DND-41 (cell line): ENCODE measurements at regions not wholly inside any gene's neighbourhood (a gene's known extent, or its start where the extent isn't known, plus 50 kb on each side); places are given as distances from the start of the nearest gene placed in this dataset.

Experiments
- ATAC-seq: fragments of 200-7000 bp; cut with Tn5 transposase; 3 replicates; pipeline ENCODE4 v1.9.1; 2021; ENCODE audit warnings: low read depth; ENCODE audit not compliant: insufficient read depth
- DNase-seq: peaks from one replicate; pipeline ENCODE4 v3.0.0-alpha.2; 2020
- H2AFZ ChIP-seq: 2 replicates; pipeline ENCODE4 v1.6.0; 2012; ENCODE audit warnings: low read depth, low read length
- H3K27ac ChIP-seq: 2 replicates; pipeline ENCODE4 v1.5.1; 2012; ENCODE audit warnings: low read length, inconsistent platforms
- H3K27me3 ChIP-seq: fragments of 200-600 bp; sonication (generic); 2 replicates; pipeline ENCODE4 v1.6.0; 2012; ENCODE audit warnings: low read length, mild to moderate bottlenecking, inconsistent platforms; ENCODE audit not compliant: insufficient read depth, poor library complexity
- H3K36me3 ChIP-seq: 2 replicates; pipeline ENCODE4 v1.5.1; 2012; ENCODE audit warnings: low read length, inconsistent platforms; ENCODE audit not compliant: insufficient read depth
- H3K4me1 ChIP-seq: 2 replicates; pipeline ENCODE4 v1.5.1; 2012; ENCODE audit warnings: mild to moderate bottlenecking, low read length; ENCODE audit not compliant: insufficient read depth
- H3K4me2 ChIP-seq: 2 replicates; pipeline ENCODE4 v1.6.0; 2012; ENCODE audit warnings: mild to moderate bottlenecking, moderate library complexity, low read length, inconsistent platforms; ENCODE audit not compliant: insufficient read depth
- H3K4me3 ChIP-seq, 2 experiments: fragments of 200-600 bp in 1 of 2; shearing (Covaris generic) in 1 of 2; 2 replicates each; pipeline ENCODE4 v1.5.1; 2012 to 2016; ENCODE audit warnings: inconsistent platforms in 2 of 2, low read length in 2 of 2, mild to moderate bottlenecking in 2 of 2, low read depth in 1 of 2, moderate library complexity in 1 of 2
- H3K79me2 ChIP-seq: 2 replicates; pipeline ENCODE4 v1.6.0; 2012; ENCODE audit warnings: low read length, inconsistent platforms; ENCODE audit not compliant: insufficient read depth
- H3K9ac ChIP-seq: 2 replicates; pipeline ENCODE4 v1.6.0; 2012; ENCODE audit warnings: low read depth, mild to moderate bottlenecking, inconsistent platforms, low read length, moderate library complexity
- H3K9me3 ChIP-seq: 2 replicates; pipeline ENCODE4 v1.5.1; 2012; ENCODE audit warnings: low read length, moderate library complexity, mild to moderate bottlenecking, inconsistent platforms; ENCODE audit not compliant: insufficient read depth, severe bottlenecking
- H4K20me1 ChIP-seq: 2 replicates; pipeline ENCODE4 v1.6.0; 2012; ENCODE audit warnings: low read length; ENCODE audit not compliant: insufficient read depth
- EZH2 ChIP-seq: IDR thresholded peaks from 3 replicates; pipeline ENCODE4 v1.6.1; 2012; ENCODE audit warnings: borderline replicate concordance, low read depth, mild to moderate bottlenecking, moderate library complexity, low read length, inconsistent platforms; ENCODE audit not compliant: severe bottlenecking
- TF ChIP-seq, protein P1 (sequence below): IDR thresholded peaks from 2 replicates; pipeline ENCODE4 v1.5.1; 2012; ENCODE audit warnings: borderline replicate concordance, low read length, moderate library complexity, mild to moderate bottlenecking; ENCODE audit not compliant: poor library complexity, severe bottlenecking; ENCODE audit errors: extremely low read depth

DNA sequence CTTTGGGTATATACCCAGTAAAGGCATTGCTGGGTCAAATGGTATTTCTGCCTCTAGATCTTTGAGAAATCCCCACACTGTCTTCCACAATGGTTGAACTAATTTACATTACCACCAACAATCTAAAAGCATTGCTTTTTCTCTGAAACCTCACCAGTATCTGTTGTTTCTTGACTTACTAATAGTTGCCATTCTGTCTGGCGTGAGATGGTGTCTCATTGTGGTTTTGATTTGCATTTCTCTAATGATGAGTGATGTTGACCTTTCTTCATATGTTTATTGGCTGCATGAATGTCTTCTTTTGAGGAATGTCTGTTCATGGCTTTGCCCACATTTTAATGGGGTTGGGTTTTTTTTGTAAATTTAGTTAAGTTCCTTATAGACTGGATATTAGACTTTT, 382.6 kb upstream of the ZNF804A start:
- H3K4me2 ChIP-seq: no peak overlapping the region
- no peak overlapping the region for H3K27ac ChIP-seq
- no peaks in the 10 kb centered on the region for H3K79me2 ChIP-seq
- no peak overlapping the region for H3K9ac ChIP-seq
- H3K27me3 ChIP-seq: no peaks in the 10 kb centered on the region
- no peak overlapping the region for H3K4me3 ChIP-seq
- no peak for DNase-seq
- no peak overlapping the region for H2AFZ ChIP-seq
- no peaks in the 10 kb centered on the region for H3K9me3 ChIP-seq
- no peaks in the 10 kb centered on the region for H4K20me1 ChIP-seq
- no peaks in the 10 kb centered on the region for H3K4me1 ChIP-seq
- no peaks in the 10 kb centered on the region for H3K36me3 ChIP-seq
- no peak for ATAC-seq
- TF ChIP-seq, protein P1, sequence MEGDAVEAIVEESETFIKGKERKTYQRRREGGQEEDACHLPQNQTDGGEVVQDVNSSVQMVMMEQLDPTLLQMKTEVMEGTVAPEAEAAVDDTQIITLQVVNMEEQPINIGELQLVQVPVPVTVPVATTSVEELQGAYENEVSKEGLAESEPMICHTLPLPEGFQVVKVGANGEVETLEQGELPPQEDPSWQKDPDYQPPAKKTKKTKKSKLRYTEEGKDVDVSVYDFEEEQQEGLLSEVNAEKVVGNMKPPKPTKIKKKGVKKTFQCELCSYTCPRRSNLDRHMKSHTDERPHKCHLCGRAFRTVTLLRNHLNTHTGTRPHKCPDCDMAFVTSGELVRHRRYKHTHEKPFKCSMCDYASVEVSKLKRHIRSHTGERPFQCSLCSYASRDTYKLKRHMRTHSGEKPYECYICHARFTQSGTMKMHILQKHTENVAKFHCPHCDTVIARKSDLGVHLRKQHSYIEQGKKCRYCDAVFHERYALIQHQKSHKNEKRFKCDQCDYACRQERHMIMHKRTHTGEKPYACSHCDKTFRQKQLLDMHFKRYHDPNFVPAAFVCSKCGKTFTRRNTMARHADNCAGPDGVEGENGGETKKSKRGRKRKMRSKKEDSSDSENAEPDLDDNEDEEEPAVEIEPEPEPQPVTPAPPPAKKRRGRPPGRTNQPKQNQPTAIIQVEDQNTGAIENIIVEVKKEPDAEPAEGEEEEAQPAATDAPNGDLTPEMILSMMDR: no peak
- TF ChIP-seq EZH2: no peak

DNA sequence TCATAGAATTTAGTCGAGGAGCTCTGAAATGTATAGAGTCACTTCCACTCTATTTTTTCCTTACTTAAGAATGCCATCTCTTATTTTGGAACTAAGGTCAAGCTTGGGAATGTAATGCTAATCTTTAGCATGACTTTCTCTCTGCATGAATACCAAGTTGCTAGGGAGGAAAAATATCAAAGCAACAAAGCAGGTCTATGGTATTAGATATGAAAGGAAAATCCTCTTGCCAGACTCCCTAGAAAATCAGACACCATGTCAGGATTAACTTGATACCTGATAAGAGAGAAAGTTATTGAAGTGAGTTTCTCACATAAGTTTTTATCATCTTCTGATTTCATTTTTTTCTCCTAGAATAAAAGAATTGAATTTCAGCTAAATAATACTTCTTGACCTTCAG, 341.7 kb upstream of the ZNF804A start:
- Histone ChIP-seq H3K36me3 (no peaks in the 10 kb centered on the region), H4K20me1 (no peaks in the 10 kb centered on the region), H3K9me3 (no peaks in the 10 kb centered on the region), H3K9ac (no peak overlapping the region), H3K4me2 (no peak overlapping the region), H3K4me3 (no peak overlapping the region), H3K27ac (no peak overlapping the region), H3K27me3 (no peaks in the 10 kb centered on the region), H3K4me1 (no peaks in the 10 kb centered on the region), H3K79me2 (no peaks in the 10 kb centered on the region), H2AFZ (no peak overlapping the region)
- DNase-seq: no peak
- no peak for TF ChIP-seq EZH2
- TF ChIP-seq, protein P1: no peak
- no peak for ATAC-seq

GRCh38 chr2:184261331-184261730, 337.0 kb upstream of the ZNF804A start:
- TF ChIP-seq, protein P1: no peak
- no peaks in the 10 kb centered on the region for H3K27me3 ChIP-seq
- no peaks in the 10 kb centered on the region for H3K36me3 ChIP-seq
- no peaks in the 10 kb centered on the region for H3K79me2 ChIP-seq
- H3K4me1 ChIP-seq: no peaks in the 10 kb centered on the region
- H3K4me2 ChIP-seq: no peak overlapping the region
- H3K9ac ChIP-seq: no peak overlapping the region
- DNase-seq: no peak
- no peak overlapping the region for H3K27ac ChIP-seq
- no peak overlapping the region for H3K4me3 ChIP-seq
- H2AFZ ChIP-seq: no peak overlapping the region
- no peaks in the 10 kb centered on the region for H3K9me3 ChIP-seq
- no peaks in the 10 kb centered on the region for H4K20me1 ChIP-seq
- ATAC-seq: no peak

DNA sequence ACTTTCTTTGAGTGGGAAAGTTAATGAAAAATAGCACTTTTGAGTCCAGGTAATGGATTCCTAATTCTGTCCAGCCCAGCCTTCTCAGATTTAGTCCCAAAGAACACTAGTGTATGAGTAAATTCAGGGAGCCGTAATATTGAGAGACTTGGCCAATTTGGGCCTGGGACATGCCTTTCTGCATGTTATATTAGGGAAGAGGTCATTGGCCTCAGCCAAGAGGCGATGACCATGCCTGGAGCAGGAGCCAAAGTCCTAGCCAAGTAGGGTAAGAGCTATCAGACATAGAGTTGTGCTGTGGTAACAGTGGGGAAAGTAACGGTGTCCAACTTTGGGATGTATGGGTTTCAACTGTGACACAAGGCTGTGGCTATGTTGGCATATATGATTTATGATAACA, 336.5 kb upstream of the ZNF804A start:
- Histone ChIP-seq H3K4me1 (no peaks in the 10 kb centered on the region), H3K79me2 (no peaks in the 10 kb centered on the region), H3K9ac (no peak overlapping the region), H3K36me3 (no peaks in the 10 kb centered on the region), H4K20me1 (no peaks in the 10 kb centered on the region), H2AFZ (no peak overlapping the region), H3K9me3 (no peaks in the 10 kb centered on the region), H3K27ac (no peak overlapping the region), H3K4me3 (no peak overlapping the region), H3K27me3 (no peaks in the 10 kb centered on the region), H3K4me2 (no peak overlapping the region)
- TF ChIP-seq, protein P1: no peak
- no peak for TF ChIP-seq EZH2
- DNase-seq (no peak), ATAC-seq (no peak)
